CD14-positive monocyte (primary cell): ENCODE measurements at regions not wholly inside any gene's neighbourhood (a gene's known extent, or its start where the extent isn't known, plus 50 kb on each side); places are given as distances from the start of the nearest gene placed in this dataset.

ENCODE experiments used
- DNase-seq, 3 donors: peaks; one replicate each; pipeline ENCODE4 v3.0.0-alpha.2; 2011 to 2022
- H2AFZ ChIP-seq: 2 replicates; pipeline ENCODE4 v1.6.0; 2012; ENCODE audit warnings: mild to moderate bottlenecking, low read depth, low read length, inconsistent platforms; ENCODE audit not compliant: insufficient read depth, poor library complexity, severe bottlenecking
- H3K27ac ChIP-seq, 2 donors: 1 replicate in 1 of 2; 2 replicates in 1 of 2; pipeline ENCODE4 v1.5.1; 2012 to 2013; ENCODE audit warnings: low read length in 2 of 2, control low read depth in 1 of 2, inconsistent platforms in 1 of 2, low read depth in 1 of 2, mild to moderate bottlenecking in 1 of 2
- H3K27me3 ChIP-seq, 2 donors: one replicate each; pipeline versions ENCODE4 v1.6.0 to v1.6.1; 2011 to 2013; ENCODE audit warnings: low read length in 2 of 2; ENCODE audit not compliant: control insufficient read depth in 2 of 2, insufficient read depth in 2 of 2
- H3K36me3 ChIP-seq, 2 donors: replicated peaks in 1 of 2; 1 replicate in 1 of 2; 2 replicates in 1 of 2; pipeline versions ENCODE4 v1.5.1 to v1.6.1; 2012 to 2013; ENCODE audit warnings: low read length in 2 of 2, control low read depth in 1 of 2, inconsistent platforms in 1 of 2, mild to moderate bottlenecking in 1 of 2; ENCODE audit not compliant: insufficient read depth in 2 of 2, control insufficient read depth in 1 of 2
- H3K4me1 ChIP-seq, 2 donors: 1 replicate in 1 of 2; 2 replicates in 1 of 2; pipeline versions ENCODE4 v1.5.1 to v1.6.1; 2012 to 2013; ENCODE audit warnings: low read length in 2 of 2, control low read depth in 1 of 2, inconsistent platforms in 1 of 2, mild to moderate bottlenecking in 1 of 2, moderate library complexity in 1 of 2; ENCODE audit not compliant: insufficient read depth in 2 of 2, control insufficient read depth in 1 of 2
- H3K4me2 ChIP-seq: replicated peaks from 2 replicates; pipeline ENCODE3; 2012; ENCODE audit warnings: low read length, moderate library complexity, mild to moderate bottlenecking; ENCODE audit not compliant: poor library complexity, severe bottlenecking; ENCODE audit errors: extremely low read depth
- H3K4me3 ChIP-seq, 3 experiments: fragments of 200-600 bp in 1 of 3; sonication (generic) in 1 of 3; replicated peaks in 1 of 3; 1 replicate in 2 of 3; 2 replicates in 1 of 3; pipeline ENCODE4 v1.5.1; 2011 to 2013; ENCODE audit warnings: low read length in 3 of 3, mild to moderate bottlenecking in 3 of 3, control low read depth in 2 of 3, low read depth in 2 of 3, inconsistent platforms in 1 of 3, moderate library complexity in 1 of 3
- H3K79me2 ChIP-seq: 2 replicates; pipeline ENCODE4 v1.6.0; 2012; ENCODE audit warnings: mild to moderate bottlenecking, control low read depth, inconsistent platforms, low read length, moderate library complexity; ENCODE audit not compliant: insufficient read depth
- H3K9ac ChIP-seq: 2 replicates; pipeline ENCODE4 v1.6.0; 2017; ENCODE audit warnings: low read length, mild to moderate bottlenecking; ENCODE audit not compliant: insufficient read depth, poor library complexity, severe bottlenecking
- H3K9me3 ChIP-seq, 2 donors: replicated peaks in 1 of 2; 1 replicate in 1 of 2; 2 replicates in 1 of 2; pipeline versions ENCODE4 v1.5.1 to v1.6.1; 2012 to 2013; ENCODE audit warnings: low read length in 2 of 2, control low read depth in 1 of 2; ENCODE audit not compliant: control insufficient read depth in 1 of 2, insufficient read depth in 1 of 2
- H4K20me1 ChIP-seq: 2 replicates; pipeline ENCODE4 v1.6.0; 2012; ENCODE audit warnings: mild to moderate bottlenecking, low read length, control low read depth, moderate library complexity; ENCODE audit not compliant: insufficient read depth
- H3K27ac Mint-ChIP-seq, 7 donors: one replicate each; pipeline ENCODE4 v1.8.0; 2020; ENCODE audit warnings: mild to moderate bottlenecking in 7 of 7, mixed read lengths in 7 of 7, moderate library complexity in 6 of 7, inconsistent platforms in 2 of 7
- H3K27me3 Mint-ChIP-seq, 3 donors: one replicate each; pipeline ENCODE4 v1.8.0; 2021 to 2022; ENCODE audit warnings: low read depth in 3 of 3, mild to moderate bottlenecking in 3 of 3, mixed read lengths in 3 of 3, moderate library complexity in 3 of 3, inconsistent platforms in 1 of 3
- H3K36me3 Mint-ChIP-seq, 2 donors: one replicate each; pipeline ENCODE4 v1.8.0; 2020; ENCODE audit warnings: mixed read lengths in 2 of 2, inconsistent platforms in 1 of 2, mild to moderate bottlenecking in 1 of 2
- H3K4me1 Mint-ChIP-seq: one replicate; pipeline ENCODE4 v1.8.0; 2020; ENCODE audit warnings: mild to moderate bottlenecking, mixed read lengths
- H3K4me3 Mint-ChIP-seq, 2 donors: one replicate each; pipeline ENCODE4 v1.8.0; 2020; ENCODE audit warnings: mild to moderate bottlenecking in 2 of 2, mixed read lengths in 2 of 2, moderate library complexity in 1 of 2
- H3K9me3 Mint-ChIP-seq, 7 donors: one replicate each; pipeline ENCODE4 v1.8.0; 2020 to 2022; ENCODE audit warnings: mixed read lengths in 7 of 7, mild to moderate bottlenecking in 6 of 7, moderate library complexity in 6 of 7, inconsistent platforms in 2 of 7
- CTCF ChIP-seq: fragments of 200-600 bp; IDR thresholded peaks from one replicate; pipeline ENCODE4 v1.8.0; 2022; ENCODE audit warnings: antibody characterized with exemption, mild to moderate bottlenecking
- WGBS: methylation state at CpG from one replicate; pipeline ENCODE4 v1.1.5; 2013; ENCODE audit warnings: missing lambda C conversion rate; ENCODE audit not compliant: insufficient coverage; 5-methylcytosine and 5-hydroxymethylcytosine counted together
- intact Hi-C, 2 donors: fragments of 100-400 bp; cut with micrococcal nuclease; formaldehyde crosslinking; loops; one replicate each; pipeline versions ENCODE4 v1.15.0 to v1.15.1; 2023

DNA sequence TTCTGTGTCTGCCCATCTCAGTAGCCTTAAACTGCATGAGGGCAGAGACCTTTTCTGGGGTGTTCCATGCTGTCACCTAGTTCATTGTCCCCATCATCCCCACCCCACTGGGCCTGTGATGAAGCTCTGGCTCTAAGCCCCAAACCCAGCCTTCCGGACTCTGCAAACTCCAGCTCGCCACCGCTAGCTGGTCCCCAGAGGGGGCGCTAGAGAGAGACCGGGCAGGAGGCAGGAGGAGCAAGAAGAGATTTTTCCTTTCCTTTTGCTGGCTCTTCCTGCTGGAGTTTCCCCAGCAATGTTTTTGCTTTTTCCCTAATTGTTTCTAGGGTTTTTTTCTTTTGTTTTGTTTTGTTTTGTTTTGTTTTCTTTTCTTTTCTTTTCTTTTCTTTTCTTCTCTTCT, 234.4 kb downstream of the TEX36 start:
- peak; percentile 6 for TF ChIP-seq CTCF
- 19% methylated on average over 5 of the region's 5 CpGs for WGBS

DNA sequence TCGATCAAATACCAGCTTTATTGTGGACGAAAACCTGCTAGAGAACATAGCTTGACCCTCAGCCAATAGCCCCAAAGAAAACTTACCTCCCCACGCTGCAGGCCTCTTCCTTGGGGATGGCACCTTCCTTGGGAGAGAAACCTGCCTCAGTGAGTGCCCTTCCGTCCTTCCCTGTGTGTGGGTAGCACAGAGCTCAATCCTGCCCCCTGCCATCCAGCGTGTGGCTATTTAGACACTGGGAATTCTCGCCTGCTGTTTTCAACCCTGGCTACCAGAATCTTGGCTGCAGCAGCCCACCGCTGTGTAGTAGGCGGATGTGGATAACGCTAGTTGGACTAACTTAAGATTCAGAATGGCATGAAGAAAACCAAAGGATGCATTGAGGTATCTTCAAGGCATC, 238.2 kb downstream of the TEX36 start:
- 84% methylated on average over 7 of the region's 9 CpGs for WGBS

More for the DNA sequence above, 234.4 kb downstream of the TEX36 start:
- no peak for DNase-seq
- Histone ChIP-seq H3K9ac (no peak overlapping the region), H3K79me2 (no peaks in the 10 kb centered on the region), H3K27ac (no peak overlapping the region), H3K27me3 (no peaks in the 10 kb centered on the region), H3K9me3 (no peaks in the 10 kb centered on the region), H3K4me3 (no peak overlapping the region), H4K20me1 (no peaks in the 10 kb centered on the region), H3K36me3 (no peaks in the 10 kb centered on the region), H2AFZ (no peak overlapping the region), H3K4me2 (no peak overlapping the region), H3K4me1 (no peaks in the 10 kb centered on the region)
- peaks cover 1 to 9% (median 4%) of the 10 kb centered on the region in 3 donors for H3K27me3 Mint-ChIP-seq
- intact Hi-C loops: no loop called here
- no peak overlapping the region for H3K4me3 Mint-ChIP-seq
- peaks cover 0 to 2% (median 0%) of the 10 kb centered on the region in 7 donors for H3K9me3 Mint-ChIP-seq
- no peaks in the 10 kb centered on the region for H3K36me3 Mint-ChIP-seq
- no peaks in the 10 kb centered on the region for H3K4me1 Mint-ChIP-seq
- peak overlapping the region in 1 of 7 donors; percentile 12 for H3K27ac Mint-ChIP-seq

More for the DNA sequence above, 238.2 kb downstream of the TEX36 start:
- Histone ChIP-seq H3K27me3 (no peaks in the 10 kb centered on the region), H3K4me2 (no peak overlapping the region), H3K27ac (no peak overlapping the region), H3K9ac (no peak overlapping the region), H3K9me3 (no peaks in the 10 kb centered on the region), H2AFZ (no peak overlapping the region), H3K4me3 (no peak overlapping the region), H3K36me3 (no peaks in the 10 kb centered on the region), H3K4me1 (no peaks in the 10 kb centered on the region), H3K79me2 (no peaks in the 10 kb centered on the region), H4K20me1 (no peaks in the 10 kb centered on the region)
- TF ChIP-seq CTCF: no peak
- Mint-ChIP-seq H3K36me3 (no peaks in the 10 kb centered on the region), H3K4me1 (no peaks in the 10 kb centered on the region), H3K9me3 (peaks cover 0 to 2% (median 0%) of the 10 kb centered on the region in 7 donors), H3K27me3 (peaks cover 1 to 6% (median 5%) of the 10 kb centered on the region in 3 donors), H3K27ac (no peak overlapping the region), H3K4me3 (no peak overlapping the region)
- intact Hi-C loops: no loop called here
- no peak for DNase-seq
